ENCODE measurements at regions not wholly inside any gene's neighbourhood (a gene's known extent, or its start where the extent isn't known, plus 50 kb on each side); places are given as distances from the start of the nearest gene placed in this dataset.

DNA sequence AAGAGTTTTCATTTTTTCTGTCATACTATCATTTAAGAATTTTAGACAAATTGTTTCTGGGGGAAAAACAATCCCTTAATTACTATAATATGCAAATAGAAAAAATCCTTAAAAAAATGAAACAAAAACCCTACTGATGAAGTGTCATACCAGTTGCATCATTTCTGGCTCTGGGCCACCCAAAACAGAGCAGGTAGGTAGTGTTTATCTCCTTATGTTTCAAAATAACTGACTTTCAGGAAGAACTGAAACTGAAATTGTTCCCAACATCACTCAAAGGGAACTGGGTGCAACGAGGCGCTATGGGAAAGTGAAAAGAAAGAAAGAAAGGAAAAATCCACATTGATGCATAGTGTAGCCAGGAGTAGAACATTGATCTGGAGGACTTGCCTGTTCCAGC lies 653.1 kb upstream of the SOX9 start:
- TF ChIP-seq, protein P1, sequence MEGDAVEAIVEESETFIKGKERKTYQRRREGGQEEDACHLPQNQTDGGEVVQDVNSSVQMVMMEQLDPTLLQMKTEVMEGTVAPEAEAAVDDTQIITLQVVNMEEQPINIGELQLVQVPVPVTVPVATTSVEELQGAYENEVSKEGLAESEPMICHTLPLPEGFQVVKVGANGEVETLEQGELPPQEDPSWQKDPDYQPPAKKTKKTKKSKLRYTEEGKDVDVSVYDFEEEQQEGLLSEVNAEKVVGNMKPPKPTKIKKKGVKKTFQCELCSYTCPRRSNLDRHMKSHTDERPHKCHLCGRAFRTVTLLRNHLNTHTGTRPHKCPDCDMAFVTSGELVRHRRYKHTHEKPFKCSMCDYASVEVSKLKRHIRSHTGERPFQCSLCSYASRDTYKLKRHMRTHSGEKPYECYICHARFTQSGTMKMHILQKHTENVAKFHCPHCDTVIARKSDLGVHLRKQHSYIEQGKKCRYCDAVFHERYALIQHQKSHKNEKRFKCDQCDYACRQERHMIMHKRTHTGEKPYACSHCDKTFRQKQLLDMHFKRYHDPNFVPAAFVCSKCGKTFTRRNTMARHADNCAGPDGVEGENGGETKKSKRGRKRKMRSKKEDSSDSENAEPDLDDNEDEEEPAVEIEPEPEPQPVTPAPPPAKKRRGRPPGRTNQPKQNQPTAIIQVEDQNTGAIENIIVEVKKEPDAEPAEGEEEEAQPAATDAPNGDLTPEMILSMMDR (IDR thresholded peaks at IDR 0.05; ENCODE audit: insufficient read depth, low read depth, low read length) = no peak
- no peak for DNase-seq (ENCODE audit: low read depth)
- no peak overlapping the region for H3K4me3 ChIP-seq (ENCODE audit: low read depth, low read length)

DNA sequence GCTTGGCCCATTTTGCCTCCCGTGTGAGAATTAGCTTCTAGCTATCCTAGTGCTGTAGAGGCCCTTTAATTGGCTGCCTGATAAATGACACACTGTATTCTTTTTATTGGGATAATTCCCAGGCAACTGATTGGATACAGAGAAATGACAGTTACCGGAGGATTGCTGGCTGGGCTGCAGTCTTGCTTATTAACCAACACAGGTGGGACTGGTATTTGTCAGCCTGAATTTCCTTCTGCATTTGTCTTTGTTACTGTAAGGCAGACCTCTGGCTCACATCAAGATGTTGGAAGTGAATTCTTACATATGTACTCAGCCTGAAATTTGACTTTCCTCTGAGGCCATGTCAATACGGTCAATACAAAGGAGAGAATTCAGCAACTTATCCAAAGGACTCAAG lies 650.8 kb upstream of the SOX9 start:
- TF ChIP-seq, protein P1 (IDR thresholded peaks at IDR 0.05; ENCODE audit: insufficient read depth, low read depth, low read length) = no peak
- no peak overlapping the region for H3K4me3 ChIP-seq (ENCODE audit: low read depth, low read length)
- DNase-seq (ENCODE audit: low read depth) = no peak

DNA sequence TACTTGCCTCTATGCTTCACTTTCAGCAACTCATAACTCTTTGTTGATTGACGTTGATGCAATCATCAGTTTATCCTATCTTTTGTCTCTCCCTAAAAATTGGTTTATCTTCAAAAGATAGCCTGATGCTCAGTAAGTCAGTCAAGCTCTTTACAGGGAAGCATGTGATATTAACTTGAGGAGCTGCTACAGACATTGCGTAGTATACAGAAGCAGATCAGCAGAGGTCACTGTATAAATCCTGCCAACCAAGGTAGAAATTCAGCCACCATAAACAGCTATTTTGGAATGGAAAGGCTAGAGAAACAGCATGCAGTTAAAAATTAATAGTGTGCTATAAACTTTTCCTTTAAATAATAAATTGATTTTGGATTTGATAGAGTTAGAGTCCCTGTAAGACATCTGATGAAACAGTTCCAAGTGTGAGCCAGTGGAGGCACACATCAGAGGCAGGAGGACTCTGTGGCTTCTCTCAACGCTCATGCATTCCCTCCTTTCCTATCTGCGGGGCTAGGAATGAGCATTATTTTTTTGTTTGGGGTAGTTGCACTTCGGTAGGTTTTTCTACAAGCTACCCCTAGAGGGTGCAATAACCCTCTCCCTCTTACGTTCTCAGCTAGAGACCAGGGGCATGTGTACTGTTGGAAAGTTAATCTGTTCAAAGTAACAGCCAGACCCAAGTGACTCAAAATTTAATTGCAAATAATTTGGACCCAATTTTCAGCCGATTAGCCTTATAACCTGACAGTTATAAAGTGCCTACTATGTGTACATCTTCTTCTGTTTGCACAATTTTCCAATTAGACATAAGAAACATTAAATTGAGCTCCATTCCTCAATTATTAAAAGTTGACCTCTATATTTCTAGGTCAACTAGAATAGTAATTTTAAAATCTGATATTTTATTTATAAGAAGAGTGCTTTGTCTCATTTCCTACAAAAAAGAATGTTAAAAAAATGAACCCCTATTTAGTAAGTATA lies 647.7 kb upstream of the SOX9 start:
- H3K4me3 ChIP-seq (ENCODE audit: low read depth, low read length) = no peak overlapping the region
- TF ChIP-seq, protein P1 (IDR thresholded peaks at IDR 0.05; ENCODE audit: insufficient read depth, low read depth, low read length) = peak; percentile 79
- peak; percentile 60 for DNase-seq (ENCODE audit: low read depth)

DNA sequence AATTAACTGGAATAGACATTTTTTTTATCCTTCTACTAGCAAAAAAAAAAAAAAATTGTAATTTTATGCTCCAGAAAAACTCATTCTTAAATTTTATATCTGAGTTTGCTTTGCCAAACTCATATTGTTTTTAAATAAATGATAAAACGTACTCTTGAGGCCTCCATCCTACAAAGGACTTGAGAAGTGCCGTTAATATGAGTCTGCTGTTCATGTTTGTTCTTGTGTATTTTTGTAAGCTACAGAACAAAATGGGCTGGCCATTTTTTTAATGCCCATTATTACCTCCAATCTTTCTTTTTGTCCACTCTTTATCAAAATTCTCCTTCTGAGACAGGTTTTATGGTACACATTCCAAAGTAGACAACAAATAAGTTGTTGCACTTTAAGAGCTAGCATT lies 643.5 kb upstream of the SOX9 start:
- DNase-seq (ENCODE audit: low read depth) = no peak
- TF ChIP-seq, protein P1 (IDR thresholded peaks at IDR 0.05; ENCODE audit: insufficient read depth, low read depth, low read length) = no peak
- no peak overlapping the region for H3K4me3 ChIP-seq (ENCODE audit: low read depth, low read length)

DNA sequence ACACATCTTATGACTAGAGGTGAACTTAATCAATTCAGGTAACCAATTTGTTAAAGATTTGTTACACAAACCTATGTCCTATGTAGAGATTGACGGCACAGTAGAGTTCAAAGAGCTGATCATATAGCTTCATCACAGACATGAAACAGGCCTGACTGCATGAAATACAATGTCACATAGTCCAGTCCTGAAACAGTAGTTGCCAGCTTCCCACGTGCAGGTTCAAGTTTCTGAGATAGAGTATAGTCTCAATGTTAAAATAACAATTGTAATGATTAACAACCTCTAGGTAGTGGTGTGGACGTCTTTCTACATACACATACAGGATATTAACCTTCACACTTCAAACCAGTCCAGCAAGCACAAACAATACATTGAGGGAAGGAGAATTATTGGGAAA lies 640.7 kb upstream of the SOX9 start:
- no peak for DNase-seq (ENCODE audit: low read depth)
- H3K4me3 ChIP-seq (ENCODE audit: low read depth, low read length) = no peak overlapping the region
- TF ChIP-seq, protein P1 (IDR thresholded peaks at IDR 0.05; ENCODE audit: insufficient read depth, low read depth, low read length) = no peak

DNA sequence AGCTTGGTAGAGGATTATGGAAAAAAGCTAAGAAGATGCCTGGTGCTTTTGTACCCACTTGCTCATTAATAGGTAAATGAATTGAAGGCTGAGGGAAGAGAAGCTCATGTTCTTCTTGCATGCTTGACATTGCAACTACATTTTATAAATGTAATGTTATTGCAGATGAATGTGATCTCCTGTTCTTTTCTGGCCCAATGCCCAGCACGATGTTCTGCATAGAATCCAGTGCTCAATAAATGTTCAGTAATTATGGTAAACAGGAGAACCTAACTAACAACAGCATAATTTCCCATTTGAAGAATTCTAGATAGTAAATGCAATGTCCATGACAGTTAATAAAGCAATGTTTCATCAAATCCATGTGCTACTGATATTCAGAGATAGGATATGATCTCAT lies 638.2 kb upstream of the SOX9 start:
- no peak for DNase-seq (ENCODE audit: low read depth)
- TF ChIP-seq, protein P1 (IDR thresholded peaks at IDR 0.05; ENCODE audit: insufficient read depth, low read depth, low read length) = no peak

More for the DNA sequence above, 638.2 kb upstream of the SOX9 start:
- H3K4me3 ChIP-seq (ENCODE audit: low read depth, low read length) = no peak overlapping the region

Measured in fibroblast of villous mesenchyme (primary cell).